ENCODE measurements at regions not wholly inside any gene's neighbourhood (a gene's known extent, or its start where the extent isn't known, plus 50 kb on each side); places are given as distances from the start of the nearest gene placed in this dataset.
A peak's percentile ranks its signal among the peaks of the same experiment; 100 is the strongest.

- no peak for DNase-seq
Measured at GRCh38 chr12:44961887-44962286, 85.8 kb upstream of the NELL2 start.

- DNase-seq: no peak
Measured at GRCh38 chr12:44960856-44961255, 84.7 kb upstream of the NELL2 start.

DNA sequence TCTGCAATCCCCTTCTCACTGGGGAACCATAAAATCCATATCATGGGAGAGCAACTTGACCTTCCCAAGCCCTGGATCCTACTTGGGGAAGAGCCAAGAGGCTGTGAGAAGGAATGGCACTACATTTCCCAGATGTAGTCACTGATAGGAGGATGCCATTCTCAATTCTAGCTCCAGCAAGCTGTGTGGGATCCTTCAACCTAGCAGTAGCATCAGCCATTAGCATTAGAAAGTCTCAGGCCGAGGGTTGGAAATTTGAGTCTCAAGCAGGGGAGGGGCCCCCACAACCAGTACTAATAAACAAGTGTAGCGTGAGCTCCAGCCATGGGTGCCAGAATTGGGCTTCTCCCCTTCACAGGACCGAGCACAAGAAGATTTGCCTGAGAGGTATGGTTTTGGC lies 84.3 kb upstream of the NELL2 start:
- no peak for DNase-seq

GRCh38 chr12:44947163-44947562 lies 71.0 kb upstream of the NELL2 start:
- DNase-seq: no peak

- DNase-seq: no peak
Measured at GRCh38 chr12:44942714-44943113, 66.6 kb upstream of the NELL2 start.

- peak; percentile 70 for DNase-seq
Measured at GRCh38 chr12:44930972-44931600, 55.0 kb upstream of the NELL2 start.

GRCh38 chr12:44929236-44929885 lies 53.2 kb upstream of the NELL2 start:
- DNase-seq: no peak

All from NCI-H2171 (cell line).